ENCODE measurements at regions not wholly inside any gene's neighbourhood (a gene's known extent, or its start where the extent isn't known, plus 50 kb on each side); places are given as distances from the start of the nearest gene placed in this dataset.

DNA sequence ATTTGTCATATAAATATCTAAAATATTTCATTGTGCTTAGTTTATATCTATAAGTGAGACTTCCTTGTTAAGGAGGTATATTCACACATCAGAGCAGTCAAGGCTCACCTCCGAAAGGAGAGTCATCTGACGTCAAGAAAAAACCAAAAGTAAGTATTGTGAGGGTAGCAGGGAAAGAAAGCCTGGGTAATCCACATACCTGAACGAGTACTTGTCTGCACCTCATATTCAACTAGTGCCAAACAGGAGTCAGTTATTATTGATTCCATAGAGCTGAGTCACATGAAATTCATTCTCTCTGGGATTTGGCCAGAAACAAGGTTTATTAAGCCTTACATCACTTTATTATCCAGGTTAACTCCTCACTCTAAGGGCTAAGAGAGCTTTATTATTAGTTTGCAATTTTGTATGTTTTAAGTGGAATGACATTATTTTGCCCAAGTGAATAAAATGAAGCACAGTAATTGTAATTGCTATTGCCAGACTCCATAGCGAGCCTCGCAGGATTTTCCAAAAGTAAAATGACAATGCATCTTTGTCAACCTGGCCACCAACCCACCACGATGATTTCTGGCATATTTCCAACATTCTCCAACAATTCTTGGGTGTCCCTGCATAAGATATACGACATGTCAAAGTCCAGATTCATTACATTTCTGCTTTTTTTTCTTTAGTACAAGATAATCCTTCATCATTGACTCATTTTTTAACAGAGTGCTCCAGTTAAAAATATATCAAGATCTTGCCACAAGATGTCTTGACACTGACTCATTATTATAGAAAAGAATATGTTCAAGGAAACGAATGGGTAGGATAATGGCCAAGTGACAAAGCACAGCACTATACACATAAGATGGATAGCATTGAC lies 1210.4 kb upstream of the ACVR2A start:
- TF ChIP-seq CTCF (conservative IDR thresholded peaks at IDR 0.05): no peak
- TF ChIP-seq EZH2 (IDR thresholded peaks at IDR 0.05; ENCODE audit: low read depth): no peak
